ENCODE measurements at regions not wholly inside any gene's neighbourhood (a gene's known extent, or its start where the extent isn't known, plus 50 kb on each side); places are given as distances from the start of the nearest gene placed in this dataset.

- no peak overlapping the region for H3K27ac ChIP-seq (ENCODE audit: control insufficient read depth, insufficient read depth, low read length)
- H4K20me1 ChIP-seq (ENCODE audit: control insufficient read depth, extremely low read depth, insufficient read depth, low read length) = no peaks in the 10 kb centered on the region
- no peaks in the 10 kb centered on the region for H3K4me1 ChIP-seq (ENCODE audit: control insufficient read depth, extremely low read depth, insufficient read depth, low read length)
- no peak overlapping the region for H3K4me3 ChIP-seq (ENCODE audit: control insufficient read depth in 2 of 3, extremely low read depth in 1 of 3, insufficient read depth in 2 of 3, low read depth in 1 of 3, low read length in 3 of 3)
- FAIRE-seq (no peak), DNase-seq (ENCODE audit: low read depth, low spot score) (no peak)
- H3K79me2 ChIP-seq (ENCODE audit: control insufficient read depth, insufficient read depth, low read length) = no peaks in the 10 kb centered on the region
- no peak overlapping the region for H3K4me2 ChIP-seq (ENCODE audit: control insufficient read depth, extremely low read depth, insufficient read depth, low read depth, low read length)
- H3K27me3 ChIP-seq (ENCODE audit: control insufficient read depth, extremely low read depth, insufficient read depth, low read length) = no peaks in the 10 kb centered on the region
- no peak overlapping the region for H3K9ac ChIP-seq (ENCODE audit: control insufficient read depth, extremely low read depth, insufficient read depth, low read length)
- TF ChIP-seq, protein P1, sequence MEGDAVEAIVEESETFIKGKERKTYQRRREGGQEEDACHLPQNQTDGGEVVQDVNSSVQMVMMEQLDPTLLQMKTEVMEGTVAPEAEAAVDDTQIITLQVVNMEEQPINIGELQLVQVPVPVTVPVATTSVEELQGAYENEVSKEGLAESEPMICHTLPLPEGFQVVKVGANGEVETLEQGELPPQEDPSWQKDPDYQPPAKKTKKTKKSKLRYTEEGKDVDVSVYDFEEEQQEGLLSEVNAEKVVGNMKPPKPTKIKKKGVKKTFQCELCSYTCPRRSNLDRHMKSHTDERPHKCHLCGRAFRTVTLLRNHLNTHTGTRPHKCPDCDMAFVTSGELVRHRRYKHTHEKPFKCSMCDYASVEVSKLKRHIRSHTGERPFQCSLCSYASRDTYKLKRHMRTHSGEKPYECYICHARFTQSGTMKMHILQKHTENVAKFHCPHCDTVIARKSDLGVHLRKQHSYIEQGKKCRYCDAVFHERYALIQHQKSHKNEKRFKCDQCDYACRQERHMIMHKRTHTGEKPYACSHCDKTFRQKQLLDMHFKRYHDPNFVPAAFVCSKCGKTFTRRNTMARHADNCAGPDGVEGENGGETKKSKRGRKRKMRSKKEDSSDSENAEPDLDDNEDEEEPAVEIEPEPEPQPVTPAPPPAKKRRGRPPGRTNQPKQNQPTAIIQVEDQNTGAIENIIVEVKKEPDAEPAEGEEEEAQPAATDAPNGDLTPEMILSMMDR (optimal IDR thresholded peaks at IDR 0.05 in 1 of 3, IDR thresholded peaks at IDR 0.05 in 1 of 3, conservative IDR thresholded peaks at IDR 0.05 in 1 of 3; ENCODE audit: extremely low read depth in 1 of 3, insufficient read depth in 2 of 3, low read length in 3 of 3) = no peak
- TF ChIP-seq EZH2 (IDR thresholded peaks at IDR 0.05; ENCODE audit: low read length) = no peak
- dilution Hi-C loops (cut with MboI; ENCODE audit: extremely low pct_ligation_motif_present, low sequenced_read_pairs) = no loop called here
- no peaks in the 10 kb centered on the region for H3K9me3 ChIP-seq (ENCODE audit: control insufficient read depth, low read depth, low read length)
- no peak overlapping the region for H2AFZ ChIP-seq (ENCODE audit: control insufficient read depth, low read length)
- no peaks in the 10 kb centered on the region for H3K36me3 ChIP-seq (ENCODE audit: control insufficient read depth in 2 of 2, extremely low read depth in 1 of 2, insufficient read depth in 2 of 2, low read length in 2 of 2)
- H3K9me1 ChIP-seq (ENCODE audit: control insufficient read depth, extremely low read depth, insufficient read depth, low read length) = no peaks in the 10 kb centered on the region
Observed at GRCh38 chrX:4741024-4741423, 1027.6 kb upstream of the PRKX start.

DNA sequence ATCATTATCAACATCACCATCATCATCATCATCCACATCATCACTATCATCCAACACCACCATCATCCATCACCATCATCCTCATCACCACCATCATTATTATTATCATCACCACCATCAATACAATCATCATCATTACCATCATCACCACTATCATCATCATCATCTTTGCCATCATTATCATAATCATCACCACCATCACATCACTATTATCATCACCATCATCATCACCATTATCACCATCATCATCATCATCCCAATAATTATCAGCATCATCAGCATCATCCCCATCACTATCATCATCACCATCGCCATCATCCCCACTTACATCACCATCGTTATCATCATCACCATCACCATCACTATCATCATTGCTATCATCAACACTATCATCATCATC, 1021.9 kb upstream of the PRKX start:
- no peak for TF ChIP-seq EZH2 (IDR thresholded peaks at IDR 0.05; ENCODE audit: low read length)
- TF ChIP-seq, protein P1 (optimal IDR thresholded peaks at IDR 0.05 in 1 of 3, IDR thresholded peaks at IDR 0.05 in 1 of 3, conservative IDR thresholded peaks at IDR 0.05 in 1 of 3; ENCODE audit: extremely low read depth in 1 of 3, insufficient read depth in 2 of 3, low read length in 3 of 3) = no peak

More for the DNA sequence above, 1021.9 kb upstream of the PRKX start:
- no peak overlapping the region for H3K4me3 ChIP-seq (ENCODE audit: control insufficient read depth in 2 of 3, extremely low read depth in 1 of 3, insufficient read depth in 2 of 3, low read depth in 1 of 3, low read length in 3 of 3)
- H4K20me1 ChIP-seq (ENCODE audit: control insufficient read depth, extremely low read depth, insufficient read depth, low read length) = no peaks in the 10 kb centered on the region
- no peaks in the 10 kb centered on the region for H3K36me3 ChIP-seq (ENCODE audit: control insufficient read depth in 2 of 2, extremely low read depth in 1 of 2, insufficient read depth in 2 of 2, low read length in 2 of 2)
- no peak for FAIRE-seq
- no peaks in the 10 kb centered on the region for H3K27me3 ChIP-seq (ENCODE audit: control insufficient read depth, extremely low read depth, insufficient read depth, low read length)
- H2AFZ ChIP-seq (ENCODE audit: control insufficient read depth, low read length) = no peak overlapping the region
- H3K4me2 ChIP-seq (ENCODE audit: control insufficient read depth, extremely low read depth, insufficient read depth, low read depth, low read length) = no peak overlapping the region
- no peaks in the 10 kb centered on the region for H3K79me2 ChIP-seq (ENCODE audit: control insufficient read depth, insufficient read depth, low read length)
- DNase-seq (ENCODE audit: low read depth, low spot score) = no peak
- no peak overlapping the region for H3K27ac ChIP-seq (ENCODE audit: control insufficient read depth, insufficient read depth, low read length)
- no peak overlapping the region for H3K9ac ChIP-seq (ENCODE audit: control insufficient read depth, extremely low read depth, insufficient read depth, low read length)
- dilution Hi-C loops (cut with MboI; ENCODE audit: extremely low pct_ligation_motif_present, low sequenced_read_pairs) = no loop called here
- H3K9me1 ChIP-seq (ENCODE audit: control insufficient read depth, extremely low read depth, insufficient read depth, low read length) = no peaks in the 10 kb centered on the region
- peaks cover 4% of the 10 kb centered on the region for H3K9me3 ChIP-seq (ENCODE audit: control insufficient read depth, low read depth, low read length)
- no peaks in the 10 kb centered on the region for H3K4me1 ChIP-seq (ENCODE audit: control insufficient read depth, extremely low read depth, insufficient read depth, low read length)
